GM21360 (cell line): ENCODE measurements at regions not wholly inside any gene's neighbourhood (a gene's known extent, or its start where the extent isn't known, plus 50 kb on each side); places are given as distances from the start of the nearest gene placed in this dataset.

Source experiments
- ATAC-seq: cut with Tn5 transposase; IDR thresholded peaks from one replicate; pipeline ENCODE4 v1.9.1; 2021; ENCODE audit warnings: mild to moderate bottlenecking, moderate library complexity; ENCODE audit not compliant: unreplicated experiment

DNA sequence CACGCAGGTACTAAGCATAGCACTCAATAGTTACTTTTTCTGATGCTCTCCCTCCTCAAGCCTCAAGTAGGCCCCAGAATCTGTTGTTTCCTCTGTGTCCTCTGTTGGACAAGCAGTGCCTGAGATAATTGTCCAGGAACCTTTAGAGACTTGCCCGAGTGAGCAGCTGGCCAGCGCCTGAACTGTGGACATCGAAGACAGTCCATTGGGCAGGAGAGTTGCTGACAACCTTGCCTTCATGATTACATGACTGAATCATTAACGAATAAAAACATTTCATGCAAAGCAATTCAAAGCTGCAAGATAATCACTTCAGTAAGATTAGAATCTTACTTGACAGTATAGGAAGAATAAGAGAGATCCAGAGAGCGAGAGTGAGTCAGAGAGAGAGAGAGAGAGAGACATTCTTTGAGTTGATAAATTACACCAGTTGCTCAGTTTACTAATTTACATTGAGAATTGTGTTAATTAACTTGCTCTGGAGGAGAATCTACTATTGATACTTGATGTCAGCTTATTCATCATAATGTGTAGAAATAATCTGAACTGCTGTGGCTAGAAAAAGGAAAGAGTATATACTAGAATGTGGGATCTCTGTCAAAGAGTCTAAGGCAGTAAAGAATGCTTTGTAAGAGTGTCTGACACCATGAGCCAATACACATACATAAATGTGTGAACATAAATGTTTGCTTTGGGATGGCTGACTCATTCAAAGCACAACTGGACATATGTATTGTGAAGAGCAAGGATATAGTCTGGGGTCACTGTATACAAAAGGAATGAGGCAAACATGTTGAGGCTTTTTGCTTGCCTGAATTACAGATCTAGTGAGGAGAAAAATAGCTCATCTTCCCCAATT, 216.0 kb downstream of the ZNF326 start:
- no peak for ATAC-seq

DNA sequence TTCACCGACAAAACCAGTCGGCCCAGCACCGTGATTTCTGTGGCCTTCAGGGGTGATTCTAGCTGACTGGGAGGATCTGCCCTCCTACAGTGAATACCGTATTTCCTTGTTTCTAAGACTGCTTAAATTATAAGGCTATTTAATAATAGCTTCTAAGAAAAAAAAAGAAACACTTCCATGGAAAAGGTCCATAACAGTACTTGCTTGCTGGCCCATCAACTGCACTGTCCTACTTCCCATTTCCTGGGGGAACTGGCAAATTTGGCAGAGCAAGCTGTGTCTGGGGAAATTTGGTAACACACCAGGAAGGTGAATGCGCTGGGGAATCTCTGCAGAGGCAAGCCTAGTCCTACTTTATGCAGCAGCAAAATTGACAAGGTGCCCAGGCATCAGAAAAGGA, 214.0 kb downstream of the ZNF326 start:
- no peak for ATAC-seq

DNA sequence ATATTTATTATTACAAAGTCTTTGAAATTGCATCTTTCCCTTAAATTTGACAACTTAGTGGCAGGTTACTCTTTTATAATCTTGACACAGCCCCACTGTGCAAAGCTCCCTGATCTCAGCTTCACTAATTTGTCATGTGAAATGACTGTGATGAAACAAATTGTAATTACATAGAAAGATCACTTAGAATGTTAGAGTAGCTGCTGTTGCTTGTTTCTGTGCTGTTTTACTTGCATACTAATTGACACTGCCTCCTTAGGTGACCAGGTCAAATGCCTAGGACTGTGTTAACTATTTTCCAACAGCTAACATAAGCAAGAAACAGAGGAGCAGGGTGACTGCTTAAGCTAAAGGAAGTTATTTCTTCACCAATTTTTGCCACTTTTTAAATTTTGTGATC, 211.3 kb downstream of the ZNF326 start:
- ATAC-seq = no peak

DNA sequence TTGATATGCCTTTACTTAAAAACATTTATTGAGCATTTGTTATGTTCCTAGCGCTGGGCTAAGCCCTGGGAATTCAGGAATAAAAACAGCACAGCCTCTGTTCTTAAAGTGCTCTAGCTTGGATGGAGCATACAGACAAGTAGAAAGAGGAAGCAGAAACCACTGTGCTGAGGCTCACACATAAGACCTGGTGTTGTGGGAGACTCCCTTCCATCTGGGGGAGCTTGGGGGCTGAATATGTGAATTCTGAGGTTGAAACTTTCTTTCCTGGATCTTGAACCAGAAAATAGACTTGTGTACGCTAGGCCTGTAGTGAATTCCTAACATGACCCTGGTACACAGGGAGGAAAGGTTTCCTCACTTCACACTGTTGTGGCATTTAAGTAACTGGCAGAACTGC, 209.9 kb downstream of the ZNF326 start:
- no peak for ATAC-seq

- no peak for ATAC-seq
Measured at GRCh38 chr1:90204023-90204590, 209.2 kb downstream of the ZNF326 start.

GRCh38 chr1:90201467-90202358, 206.8 kb downstream of the ZNF326 start:
- ATAC-seq = no peak

DNA sequence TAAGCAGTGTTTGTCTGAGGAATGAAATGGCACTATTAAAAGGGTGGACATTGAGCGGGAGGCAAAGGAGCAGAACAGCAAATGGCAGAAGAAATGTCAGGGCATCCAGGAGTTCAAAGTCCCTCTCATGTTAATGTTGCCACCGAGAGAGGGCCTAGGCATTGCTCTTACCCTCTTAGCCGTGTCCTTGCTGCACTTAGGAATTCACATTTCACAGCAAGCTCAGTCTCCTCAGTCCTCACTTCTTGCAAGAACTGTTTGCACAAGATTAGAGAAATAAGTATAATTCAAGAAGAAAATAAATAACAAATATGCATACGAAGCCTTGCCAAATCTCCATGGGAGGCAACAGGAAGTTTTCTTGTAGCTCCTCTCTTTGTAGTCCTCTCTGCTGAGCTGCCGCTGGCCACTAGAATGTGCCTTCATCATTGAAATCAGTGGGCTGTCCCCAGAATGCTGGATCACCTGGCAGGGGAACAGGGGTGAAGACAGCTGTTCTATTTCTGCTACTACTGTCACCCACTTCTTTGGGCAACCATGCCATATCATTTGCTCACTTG, 205.8 kb downstream of the ZNF326 start:
- ATAC-seq = no peak

DNA sequence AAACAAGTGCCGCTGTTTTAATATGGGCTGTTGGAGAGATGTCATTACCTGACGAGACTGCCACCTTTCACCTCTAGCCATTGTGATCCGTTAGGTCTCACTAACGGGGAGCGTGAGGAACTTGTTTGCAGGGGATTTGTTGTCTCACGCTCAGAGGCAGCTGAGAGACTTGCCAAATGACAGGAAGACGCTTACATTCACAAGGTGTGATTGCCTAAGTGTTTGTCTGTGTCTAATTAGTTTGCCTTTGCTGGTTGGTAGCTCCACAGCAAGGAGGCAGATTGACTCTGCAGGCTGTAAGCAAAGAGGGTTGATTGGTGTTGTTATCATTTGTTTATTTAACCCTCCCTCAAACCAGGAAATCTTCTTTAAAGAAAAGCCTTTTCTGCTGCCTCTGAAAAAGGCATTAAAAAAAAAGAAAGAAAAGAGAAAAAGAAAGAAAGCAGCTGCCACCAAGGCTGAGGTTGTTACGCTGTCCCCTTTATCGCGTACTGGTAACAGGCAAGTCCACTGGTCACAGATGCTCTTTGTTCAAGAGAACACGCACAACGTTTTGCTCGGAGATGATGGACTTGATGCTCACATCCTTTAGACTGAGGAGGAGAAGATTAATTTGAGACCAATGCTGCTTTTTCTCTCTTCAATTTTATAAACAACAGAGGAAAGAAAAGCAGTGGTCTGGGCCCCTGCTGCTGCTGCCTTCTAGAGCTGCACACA, 203.9 kb downstream of the ZNF326 start:
- ATAC-seq = no peak

DNA sequence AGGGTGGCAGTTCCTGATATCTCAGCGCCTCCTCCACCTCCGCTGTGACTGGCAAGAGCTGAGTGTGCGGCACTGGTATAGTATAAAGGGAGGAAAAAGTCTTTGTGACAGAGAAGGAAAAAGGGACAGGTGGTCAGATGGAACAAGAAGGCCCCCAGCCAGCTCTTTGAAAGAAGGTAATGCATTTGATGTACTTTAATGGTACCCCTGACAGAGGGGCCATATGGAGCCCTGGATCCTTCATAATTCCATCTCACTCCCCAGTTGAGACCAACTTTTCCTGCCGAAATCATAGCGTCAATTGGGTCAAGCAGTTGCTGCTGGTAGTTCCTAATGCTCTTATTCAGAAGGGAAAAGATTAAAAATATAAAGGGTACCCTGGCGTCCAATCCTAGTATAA, 198.2 kb downstream of the ZNF326 start:
- ATAC-seq = no peak

DNA sequence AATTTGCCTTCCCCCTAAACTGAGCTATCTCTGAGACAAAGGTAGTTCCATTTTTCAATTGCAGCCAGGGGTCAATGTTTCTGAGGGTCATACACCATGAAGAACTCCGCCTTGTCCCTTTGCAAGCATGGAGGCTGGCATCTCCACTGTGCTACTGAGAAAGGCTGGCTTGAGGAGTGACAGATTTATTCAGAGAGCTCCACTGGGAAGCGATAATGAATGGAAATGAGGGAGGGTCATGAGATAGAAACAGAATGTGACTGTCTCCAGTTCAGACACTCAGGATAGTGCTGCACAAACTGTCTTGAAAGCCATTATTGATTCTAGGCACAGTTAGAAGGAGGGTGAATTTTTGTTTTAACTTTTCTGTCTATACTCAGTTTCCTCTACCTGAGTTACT, 197.5 kb downstream of the ZNF326 start:
- ATAC-seq = no peak

DNA sequence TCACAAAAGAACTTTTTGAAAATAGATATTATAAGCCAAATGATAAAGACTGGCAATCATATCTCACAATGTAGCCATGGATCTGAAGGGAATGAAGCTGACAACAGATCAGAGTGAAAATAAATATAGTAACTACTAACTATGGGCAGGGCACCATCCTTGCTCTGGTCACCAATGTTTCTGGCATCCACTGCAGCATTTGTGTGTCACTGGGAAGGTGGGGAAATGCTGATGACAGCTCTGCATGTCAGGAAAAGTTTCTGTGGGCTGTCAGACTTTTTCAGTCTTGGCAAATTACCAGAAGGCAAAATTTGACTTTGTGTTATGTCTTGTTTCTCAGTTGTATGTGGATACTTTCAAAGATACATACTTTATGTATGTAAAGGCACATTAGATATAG, 195.6 kb downstream of the ZNF326 start:
- ATAC-seq = no peak

- ATAC-seq = no peak
Measured at GRCh38 chr1:90189889-90190288, 195.0 kb downstream of the ZNF326 start.

- no peak for ATAC-seq
Measured at GRCh38 chr1:90187323-90187585, 192.3 kb downstream of the ZNF326 start.

DNA sequence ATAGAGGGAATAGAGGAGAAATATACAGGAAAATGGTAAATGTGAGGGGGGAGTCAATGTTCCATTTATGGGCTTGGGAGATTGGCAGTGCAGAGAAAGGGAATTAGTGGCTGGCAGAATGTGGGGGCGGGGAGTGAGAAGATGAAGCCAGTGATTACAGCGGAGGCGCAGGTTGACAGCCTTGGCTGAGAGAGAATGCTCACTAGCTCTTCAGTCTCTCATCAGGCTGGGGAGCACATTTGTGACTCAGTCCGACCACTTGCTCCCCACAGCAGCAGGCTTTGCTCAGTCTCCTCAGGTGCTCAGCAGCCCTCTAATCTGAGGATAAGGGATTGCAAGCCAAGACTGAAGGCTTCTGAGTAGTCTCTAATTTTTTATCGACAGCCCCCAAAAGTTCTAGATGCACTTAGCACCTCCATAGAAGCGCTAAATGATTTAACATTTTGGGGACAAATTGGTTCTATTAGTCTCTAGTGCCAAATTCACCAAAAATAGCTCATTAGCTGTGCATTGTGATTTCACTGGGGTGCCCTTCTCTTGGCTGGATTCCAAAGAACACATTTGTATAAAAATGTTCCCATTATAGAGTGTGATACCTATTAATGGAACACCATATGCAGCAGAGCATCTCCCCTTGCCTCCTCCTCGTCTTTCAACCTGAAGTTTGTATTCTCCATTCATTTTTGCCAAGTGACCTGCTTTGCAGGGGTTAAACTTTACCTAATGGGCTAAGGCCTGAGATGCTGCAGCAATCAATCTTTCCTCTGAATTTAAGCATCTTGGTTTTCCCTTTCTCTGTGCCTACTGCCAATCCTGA, 191.8 kb downstream of the ZNF326 start:
- no peak for ATAC-seq

DNA sequence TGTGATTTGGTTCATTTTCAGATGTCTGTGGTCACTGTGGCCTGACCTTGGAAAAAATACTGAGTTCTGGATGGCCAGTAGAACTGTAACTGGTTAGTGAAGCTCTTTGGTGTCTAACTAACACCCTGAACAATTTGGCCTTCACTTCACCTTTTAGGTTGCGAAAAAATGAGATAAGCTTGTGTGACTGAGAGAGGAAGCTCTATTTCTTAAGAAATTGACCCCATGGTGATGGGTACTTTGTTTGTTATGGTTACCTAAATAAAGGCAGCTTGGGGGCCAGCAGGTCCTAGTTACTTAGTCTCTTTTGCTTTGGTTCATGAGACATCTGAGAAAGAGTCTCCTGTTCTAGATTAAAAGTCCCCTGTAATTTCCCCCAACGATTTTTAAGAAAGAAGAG, 181.6 kb downstream of the ZNF326 start:
- no peak for ATAC-seq

GRCh38 chr1:90175490-90176167, 180.7 kb downstream of the ZNF326 start:
- ATAC-seq = no peak

DNA sequence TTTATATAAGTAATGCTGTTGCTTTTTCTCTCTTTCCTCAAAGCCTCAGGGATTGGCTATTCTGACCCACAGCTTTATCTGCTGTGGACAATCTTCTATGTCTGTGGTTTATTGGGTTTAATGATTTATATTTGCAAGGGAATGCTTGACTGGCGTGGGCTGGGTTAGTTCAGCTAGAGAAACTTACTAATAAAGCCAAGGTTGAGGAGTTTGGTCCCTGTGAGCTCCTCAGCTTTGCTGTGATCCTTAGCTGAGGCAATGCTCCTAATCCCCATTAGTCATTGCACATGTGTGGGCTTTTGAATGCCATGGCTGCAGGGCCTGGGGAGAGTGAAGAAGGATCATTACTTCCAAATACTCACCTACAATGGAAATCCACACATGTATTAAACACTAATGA, 179.3 kb downstream of the ZNF326 start:
- ATAC-seq = no peak

- ATAC-seq = no peak
Measured at GRCh38 chr1:90162216-90162615, 167.3 kb downstream of the ZNF326 start.

DNA sequence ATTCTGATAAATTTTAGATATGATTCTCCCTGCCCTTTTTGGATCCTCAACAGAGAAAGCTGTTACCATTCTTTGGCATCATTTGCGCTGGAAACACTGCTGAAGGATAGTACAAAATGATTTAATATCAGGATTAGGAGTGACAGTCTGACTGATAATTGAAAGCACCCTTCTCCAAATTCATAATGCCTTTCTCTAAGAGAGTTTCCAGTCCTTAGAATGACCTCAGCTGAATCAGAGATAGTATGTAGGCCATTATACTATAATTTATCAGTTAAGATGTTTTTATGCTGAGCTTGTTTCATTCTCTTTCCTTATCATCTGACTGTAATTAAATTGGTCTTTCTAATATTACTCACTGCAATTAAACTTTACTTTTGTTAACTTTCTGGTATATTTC, 166.7 kb downstream of the ZNF326 start:
- no peak for ATAC-seq
